ENCODE measurements at regions not wholly inside any gene's neighbourhood (a gene's known extent, or its start where the extent isn't known, plus 50 kb on each side); places are given as distances from the start of the nearest gene placed in this dataset.

DNA sequence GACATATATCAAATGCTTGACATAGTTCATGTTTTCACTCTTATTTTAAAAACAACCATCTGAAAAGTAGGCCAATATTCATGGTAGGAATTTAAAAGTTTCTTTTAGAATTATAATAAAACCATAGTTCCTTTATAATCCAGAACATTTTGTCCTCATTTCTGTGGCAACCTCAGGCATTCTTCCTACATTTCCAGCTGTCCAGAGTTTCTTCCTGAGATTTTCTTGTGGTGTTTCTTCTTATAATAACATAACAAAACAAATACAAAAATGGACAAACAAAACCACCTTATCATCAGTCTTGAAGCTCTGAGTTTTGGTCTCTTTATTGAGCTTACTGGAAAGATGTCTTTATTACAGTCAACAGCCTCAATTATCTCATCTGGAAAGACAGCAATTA lies 2028.6 kb upstream of the CELF4 start:
- Mint-ChIP-seq H3K9me3 (peaks cover 9 to 21% of the 10 kb centered on the region in 2 donors), H3K4me1 (no peaks in the 10 kb centered on the region), H3K4me3 (no peak overlapping the region), H3K36me3 (no peaks in the 10 kb centered on the region), H3K27me3 (ENCODE audit: low read depth in 2 of 2) (no peaks in the 10 kb centered on the region), H3K27ac (no peak overlapping the region)
- Histone ChIP-seq H3K27me3 (ENCODE audit: control insufficient read depth, insufficient read depth, low read length) (no peaks in the 10 kb centered on the region), H3K4me1 (ENCODE audit: control insufficient read depth, insufficient read depth, low read length) (no peaks in the 10 kb centered on the region), H3K4me3 (ENCODE audit: low read length) (no peak overlapping the region), H3K9me3 (ENCODE audit: control insufficient read depth, insufficient read depth, low read length) (no peaks in the 10 kb centered on the region), H3K36me3 (ENCODE audit: control insufficient read depth, insufficient read depth, low read length) (no peaks in the 10 kb centered on the region), H3K27ac (ENCODE audit: low read length) (no peak overlapping the region)
- DNase-seq (no peak), ATAC-seq (no peak)
- TF ChIP-seq, protein P1, sequence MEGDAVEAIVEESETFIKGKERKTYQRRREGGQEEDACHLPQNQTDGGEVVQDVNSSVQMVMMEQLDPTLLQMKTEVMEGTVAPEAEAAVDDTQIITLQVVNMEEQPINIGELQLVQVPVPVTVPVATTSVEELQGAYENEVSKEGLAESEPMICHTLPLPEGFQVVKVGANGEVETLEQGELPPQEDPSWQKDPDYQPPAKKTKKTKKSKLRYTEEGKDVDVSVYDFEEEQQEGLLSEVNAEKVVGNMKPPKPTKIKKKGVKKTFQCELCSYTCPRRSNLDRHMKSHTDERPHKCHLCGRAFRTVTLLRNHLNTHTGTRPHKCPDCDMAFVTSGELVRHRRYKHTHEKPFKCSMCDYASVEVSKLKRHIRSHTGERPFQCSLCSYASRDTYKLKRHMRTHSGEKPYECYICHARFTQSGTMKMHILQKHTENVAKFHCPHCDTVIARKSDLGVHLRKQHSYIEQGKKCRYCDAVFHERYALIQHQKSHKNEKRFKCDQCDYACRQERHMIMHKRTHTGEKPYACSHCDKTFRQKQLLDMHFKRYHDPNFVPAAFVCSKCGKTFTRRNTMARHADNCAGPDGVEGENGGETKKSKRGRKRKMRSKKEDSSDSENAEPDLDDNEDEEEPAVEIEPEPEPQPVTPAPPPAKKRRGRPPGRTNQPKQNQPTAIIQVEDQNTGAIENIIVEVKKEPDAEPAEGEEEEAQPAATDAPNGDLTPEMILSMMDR (IDR thresholded peaks at IDR 0.05), result no peak
- intact Hi-C loops (cut with micrococcal nuclease), result no loop called here

DNA sequence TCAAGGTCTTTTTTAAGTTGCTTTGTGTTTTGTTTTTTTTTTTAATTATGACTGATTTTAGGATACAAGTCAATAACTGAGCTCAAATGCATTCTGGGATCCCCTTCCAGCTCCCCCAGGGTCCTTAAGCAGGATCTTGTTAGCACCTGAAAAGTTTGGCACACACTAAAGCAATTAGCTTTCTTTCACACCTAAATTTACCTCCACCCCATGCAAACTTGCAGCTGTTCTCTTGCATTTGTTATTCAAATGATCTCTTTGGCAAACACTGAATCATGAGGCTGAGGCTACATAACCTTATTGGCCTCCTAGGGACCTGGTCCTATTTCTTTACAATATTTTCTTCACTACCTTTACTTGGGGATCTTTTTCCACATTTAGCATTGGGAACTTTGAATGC lies 2026.1 kb upstream of the CELF4 start:
- DNase-seq (no peak), ATAC-seq (no peak)
- Histone ChIP-seq H3K36me3 (ENCODE audit: control insufficient read depth, insufficient read depth, low read length) (no peaks in the 10 kb centered on the region), H3K4me1 (ENCODE audit: control insufficient read depth, insufficient read depth, low read length) (no peaks in the 10 kb centered on the region), H3K9me3 (ENCODE audit: control insufficient read depth, insufficient read depth, low read length) (no peaks in the 10 kb centered on the region), H3K27me3 (ENCODE audit: control insufficient read depth, insufficient read depth, low read length) (no peaks in the 10 kb centered on the region), H3K4me3 (ENCODE audit: low read length) (no peak overlapping the region), H3K27ac (ENCODE audit: low read length) (no peak overlapping the region)
- Mint-ChIP-seq H3K9me3 (peaks cover 6 to 13% of the 10 kb centered on the region in 2 donors), H3K4me1 (no peaks in the 10 kb centered on the region), H3K27me3 (ENCODE audit: low read depth in 2 of 2) (no peaks in the 10 kb centered on the region), H3K27ac (no peak overlapping the region), H3K36me3 (no peaks in the 10 kb centered on the region), H3K4me3 (no peak overlapping the region)
- intact Hi-C loops (cut with micrococcal nuclease), result no loop called here
- TF ChIP-seq, protein P1 (IDR thresholded peaks at IDR 0.05), result no peak

DNA sequence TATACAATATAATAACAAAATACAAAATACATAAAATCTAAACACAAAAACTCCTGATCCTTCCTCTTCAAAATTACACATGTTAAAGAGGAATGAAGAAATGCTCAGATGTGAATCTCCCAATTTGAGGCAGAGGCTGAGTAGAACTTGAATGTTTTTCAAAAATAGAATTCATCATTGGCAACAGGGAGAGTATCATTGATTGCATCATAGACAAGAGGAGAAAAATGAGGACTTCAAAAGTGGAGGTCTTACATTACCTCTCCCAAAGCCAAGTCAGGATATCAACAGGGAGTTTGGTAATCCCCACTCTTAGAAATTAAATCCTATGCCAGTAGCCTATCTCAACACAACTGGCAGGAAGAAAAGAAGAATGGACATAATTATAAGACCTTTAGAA lies 2023.9 kb upstream of the CELF4 start:
- Histone ChIP-seq H3K4me1 (ENCODE audit: control insufficient read depth, insufficient read depth, low read length) (no peaks in the 10 kb centered on the region), H3K27me3 (ENCODE audit: control insufficient read depth, insufficient read depth, low read length) (no peaks in the 10 kb centered on the region), H3K9me3 (ENCODE audit: control insufficient read depth, insufficient read depth, low read length) (no peaks in the 10 kb centered on the region), H3K36me3 (ENCODE audit: control insufficient read depth, insufficient read depth, low read length) (no peaks in the 10 kb centered on the region), H3K27ac (ENCODE audit: low read length) (no peak overlapping the region), H3K4me3 (ENCODE audit: low read length) (no peak overlapping the region)
- Mint-ChIP-seq H3K9me3 (peaks cover 7 to 10% of the 10 kb centered on the region in 2 donors), H3K36me3 (no peaks in the 10 kb centered on the region), H3K27ac (no peak overlapping the region), H3K27me3 (ENCODE audit: low read depth in 2 of 2) (no peaks in the 10 kb centered on the region), H3K4me1 (no peaks in the 10 kb centered on the region), H3K4me3 (no peak overlapping the region)
- TF ChIP-seq, protein P1 (IDR thresholded peaks at IDR 0.05), result no peak
- ATAC-seq (no peak), DNase-seq (no peak)
- intact Hi-C loops (cut with micrococcal nuclease), result no loop called here

DNA sequence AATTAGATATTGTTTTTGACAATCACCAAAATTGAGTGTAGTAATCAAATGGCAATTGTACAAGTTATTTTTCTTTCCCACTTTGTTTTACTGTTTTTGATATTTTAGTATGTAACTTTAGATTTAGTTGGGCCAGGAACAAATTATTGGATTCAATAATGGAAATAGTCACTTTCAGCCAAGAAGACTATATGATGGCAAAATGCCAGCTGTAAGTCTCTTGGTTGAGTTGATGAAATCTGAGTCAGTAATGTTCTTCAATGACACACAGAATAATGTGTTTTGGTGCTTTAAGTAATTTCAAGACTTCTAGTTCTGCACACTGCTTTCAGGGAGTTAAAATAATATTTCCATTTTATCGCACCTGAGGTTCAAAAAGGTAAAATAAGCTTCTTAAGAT lies 2022.0 kb upstream of the CELF4 start:
- no peak overlapping the region for H3K4me3 Mint-ChIP-seq
- Histone ChIP-seq H3K4me1 (ENCODE audit: control insufficient read depth, insufficient read depth, low read length) (no peaks in the 10 kb centered on the region), H3K27ac (ENCODE audit: low read length) (no peak overlapping the region), H3K4me3 (ENCODE audit: low read length) (no peak overlapping the region), H3K27me3 (ENCODE audit: control insufficient read depth, insufficient read depth, low read length) (no peaks in the 10 kb centered on the region), H3K9me3 (ENCODE audit: control insufficient read depth, insufficient read depth, low read length) (no peaks in the 10 kb centered on the region), H3K36me3 (ENCODE audit: control insufficient read depth, insufficient read depth, low read length) (no peaks in the 10 kb centered on the region)
- H3K36me3 Mint-ChIP-seq, result no peaks in the 10 kb centered on the region
- H3K4me1 Mint-ChIP-seq, result no peaks in the 10 kb centered on the region
- TF ChIP-seq, protein P1 (IDR thresholded peaks at IDR 0.05), result no peak
- no peak overlapping the region for H3K27ac Mint-ChIP-seq
- WGBS (ENCODE audit: insufficient coverage), result 85% methylated on average over 1 of the region's 1 CpG
- H3K9me3 Mint-ChIP-seq, result peaks cover 3 to 10% of the 10 kb centered on the region in 2 donors
- no peaks in the 10 kb centered on the region for H3K27me3 Mint-ChIP-seq (ENCODE audit: low read depth in 2 of 2)
- DNase-seq (no peak), ATAC-seq (no peak)
- intact Hi-C loops (cut with micrococcal nuclease), result no loop called here
